H1 (cell line): ENCODE measurements at regions not wholly inside any gene's neighbourhood (a gene's known extent, or its start where the extent isn't known, plus 50 kb on each side); places are given as distances from the start of the nearest gene placed in this dataset.

Experiments
- CTCF ChIA-PET: fragments of 300-600 bp; sonication (Branson Sonifier 250); formaldehyde crosslinking; loops from one replicate; lab custom pipeline; 2021; ENCODE audit not compliant: partially characterized antibody; lab: Charles Lee
- POLR2A ChIA-PET: fragments of 300-600 bp; sonication (Branson Sonifier 250); formaldehyde crosslinking; loops from one replicate; lab custom pipeline; 2021; ENCODE audit warnings: inconsistent platforms; ENCODE audit not compliant: partially characterized antibody; lab: Charles Lee
- DNase-seq, 2 experiments: peaks; one replicate each; pipeline versions ENCODE4 v3.0.0 to v3.0.0-alpha.2; 2010 to 2022; ENCODE audit warnings: low spot score in 2 of 2, low read depth in 1 of 2, mixed read lengths in 1 of 2
- FAIRE-seq: peaks from 2 replicates; lab custom pipeline; 2011; peaks lifted over from hg19 to GRCh38; lab: Jason Lieb, UNC
- H2AFZ ChIP-seq: 2 replicates; pipeline ENCODE4 v1.8.1; 2012; ENCODE audit warnings: low read length, inconsistent platforms
- H2AK5ac ChIP-seq: 2 replicates; pipeline ENCODE4 v1.6.1; 2013; ENCODE audit warnings: low read depth, low read length
- H2BK120ac ChIP-seq: replicated peaks from 2 replicates; pipeline ENCODE3; 2013; ENCODE audit warnings: low read depth, low read length, inconsistent platforms
- H2BK12ac ChIP-seq: 2 replicates; pipeline ENCODE4 v1.6.1; 2013; ENCODE audit warnings: low read depth, low read length
- H2BK15ac ChIP-seq: 2 replicates; pipeline ENCODE4 v1.6.1; 2013; ENCODE audit warnings: low read length
- H2BK20ac ChIP-seq: 2 replicates; pipeline ENCODE4 v1.6.1; 2013; ENCODE audit warnings: low read length
- H2BK5ac ChIP-seq: 2 replicates; pipeline ENCODE4 v1.6.1; 2013; ENCODE audit warnings: low read depth, low read length
- H3K14ac ChIP-seq: 2 replicates; pipeline ENCODE4 v1.6.1; 2013; ENCODE audit warnings: inconsistent platforms; ENCODE audit not compliant: insufficient read length
- H3K18ac ChIP-seq: 2 replicates; pipeline ENCODE4 v1.6.1; 2013; ENCODE audit warnings: low read length; ENCODE audit errors: extremely low read depth
- H3K23ac ChIP-seq: 2 replicates; pipeline ENCODE4 v1.6.1; 2013; ENCODE audit warnings: inconsistent platforms; ENCODE audit not compliant: insufficient read length
- H3K23me2 ChIP-seq: 2 replicates; pipeline ENCODE4 v1.6.1; 2013; ENCODE audit warnings: low read depth, low read length
- H3K27ac ChIP-seq: 2 replicates; pipeline ENCODE4 v1.6.1; 2011; ENCODE audit warnings: low read depth, low read length, inconsistent platforms
- H3K27me3 ChIP-seq, 4 experiments: replicated peaks in 1 of 4; 1 replicate in 1 of 4; 2 replicates in 3 of 4; pipeline versions ENCODE4 v1.6.1 to v1.8.1; 2011 to 2013; ENCODE audit warnings: low read length in 3 of 4, mild to moderate bottlenecking in 3 of 4, inconsistent platforms in 2 of 4, mixed read lengths in 2 of 4, moderate library complexity in 1 of 4; ENCODE audit not compliant: control insufficient read depth in 3 of 4, insufficient read depth in 3 of 4; ENCODE audit errors: extremely low read depth in 1 of 4
- H3K36me3 ChIP-seq, 4 experiments: 2 replicates each; pipeline versions ENCODE4 v1.6.1 to v1.8.1; 2011 to 2013; ENCODE audit warnings: mild to moderate bottlenecking in 4 of 4, low read length in 3 of 4, moderate library complexity in 2 of 4, control low read depth in 1 of 4, inconsistent platforms in 1 of 4; ENCODE audit not compliant: insufficient read depth in 4 of 4, control insufficient read depth in 2 of 4
- H3K4ac ChIP-seq: replicated peaks from 2 replicates; pipeline ENCODE3; 2013; ENCODE audit warnings: low read length, low read depth, mixed read lengths, inconsistent platforms; ENCODE audit not compliant: insufficient read length
- H3K4me1 ChIP-seq, 4 experiments: replicated peaks in 1 of 4; 1 replicate in 1 of 4; 2 replicates in 3 of 4; pipeline versions ENCODE4 v1.6.1 to v1.8.1; 2011 to 2013; ENCODE audit warnings: low read length in 3 of 4, inconsistent platforms in 2 of 4, mixed read lengths in 1 of 4; ENCODE audit not compliant: insufficient read depth in 4 of 4, control insufficient read depth in 3 of 4
- H3K4me2 ChIP-seq, 2 experiments: 2 replicates each; pipeline versions ENCODE4 v1.6.1 to v1.8.1; 2011 to 2013; ENCODE audit warnings: low read depth in 2 of 2, low read length in 2 of 2, control low read depth in 1 of 2, inconsistent platforms in 1 of 2, mild to moderate bottlenecking in 1 of 2; ENCODE audit not compliant: insufficient read depth in 1 of 2
- H3K4me3 ChIP-seq, 4 experiments: fragments of 200-600, 300-600 bp in 1 of 4; sonication (generic), shearing (Covaris generic), sonication (Bioruptor Twin) in 1 of 4; 2 replicates each; pipeline versions ENCODE4 v1.5.1 to v1.8.1; 2011 to 2016; ENCODE audit warnings: low read length in 4 of 4, low read depth in 3 of 4, control low read depth in 2 of 4, inconsistent platforms in 2 of 4, mild to moderate bottlenecking in 2 of 4, mixed read lengths in 1 of 4, moderate library complexity in 1 of 4; ENCODE audit not compliant: insufficient read depth in 2 of 4; ENCODE audit errors: extremely low read depth in 1 of 4
- H3K56ac ChIP-seq: replicated peaks from 2 replicates; pipeline ENCODE3; 2013; ENCODE audit warnings: low read depth, mild to moderate bottlenecking, mixed read lengths, low read length, inconsistent platforms; ENCODE audit not compliant: insufficient read length
- H3K79me1 ChIP-seq: 2 replicates; pipeline ENCODE4 v1.6.1; 2013; ENCODE audit warnings: low read depth, low read length, control low read depth
- H3K79me2 ChIP-seq, 2 experiments: 2 replicates each; pipeline versions ENCODE4 v1.6.1 to v1.8.1; 2012 to 2013; ENCODE audit warnings: low read length in 2 of 2, mild to moderate bottlenecking in 2 of 2, inconsistent platforms in 1 of 2; ENCODE audit not compliant: insufficient read depth in 2 of 2, control insufficient read depth in 1 of 2
- H3K9ac ChIP-seq, 4 experiments: replicated peaks in 1 of 4; 1 replicate in 1 of 4; 2 replicates in 3 of 4; pipeline versions ENCODE4 v1.6.1 to v1.8.1; 2011 to 2013; ENCODE audit warnings: low read depth in 3 of 4, low read length in 3 of 4, control low read depth in 2 of 4, mild to moderate bottlenecking in 2 of 4, moderate library complexity in 2 of 4, inconsistent platforms in 1 of 4; ENCODE audit errors: extremely low read depth in 1 of 4
- H3K9me3 ChIP-seq, 2 experiments: 2 replicates each; pipeline versions ENCODE4 v1.6.1 to v1.8.1; 2012 to 2013; ENCODE audit warnings: mild to moderate bottlenecking in 2 of 2, moderate library complexity in 2 of 2, control low read depth in 1 of 2, inconsistent platforms in 1 of 2, low read depth in 1 of 2, low read length in 1 of 2, mixed read lengths in 1 of 2; ENCODE audit not compliant: insufficient read depth in 2 of 2
- H4K20me1 ChIP-seq, 2 experiments: replicated peaks in 1 of 2; 2 replicates each; pipeline versions ENCODE3 to v1.8.1; 2011 to 2013; ENCODE audit warnings: inconsistent platforms in 2 of 2, low read length in 2 of 2, mild to moderate bottlenecking in 1 of 2; ENCODE audit not compliant: insufficient read depth in 2 of 2, control insufficient read depth in 1 of 2
- H4K5ac ChIP-seq: 2 replicates; pipeline ENCODE4 v1.6.1; 2013; ENCODE audit warnings: low read length, low read depth, mixed read lengths, inconsistent platforms; ENCODE audit not compliant: insufficient read length
- H4K8ac ChIP-seq: 2 replicates; pipeline ENCODE4 v1.8.0; 2013; ENCODE audit warnings: mild to moderate bottlenecking, moderate library complexity, low read length, inconsistent platforms; ENCODE audit not compliant: insufficient read depth; ENCODE audit errors: extremely low read depth
- H4K91ac ChIP-seq: replicated peaks from 2 replicates; pipeline ENCODE3; 2013; ENCODE audit warnings: low read length, mixed read lengths, inconsistent platforms; ENCODE audit not compliant: insufficient read length
- CEBPB ChIP-seq: IDR thresholded peaks from 2 replicates; pipeline ENCODE4 v1.6.1; 2012; ENCODE audit warnings: low read depth, low read length
- EP300 ChIP-seq, 2 experiments: IDR thresholded peaks; 1 replicate in 1 of 2; 2 replicates in 1 of 2; pipeline ENCODE4 v1.6.1; 2011 to 2012; ENCODE audit warnings: low read depth in 2 of 2, low read length in 2 of 2, mild to moderate bottlenecking in 2 of 2, borderline replicate concordance in 1 of 2, inconsistent platforms in 1 of 2, moderate library complexity in 1 of 2
- GABPA ChIP-seq: IDR thresholded peaks from 2 replicates; pipeline ENCODE4 v1.6.1; 2011; ENCODE audit warnings: mild to moderate bottlenecking, low read length, moderate library complexity, borderline replicate concordance; ENCODE audit not compliant: insufficient read depth
- TAF1 ChIP-seq: IDR thresholded peaks from 2 replicates; pipeline ENCODE4 v1.6.1; 2011; ENCODE audit warnings: mild to moderate bottlenecking, low read depth, low read length
- WGBS, 2 experiments: shearing (Covaris generic) in 1 of 2; methylation state at CpG; one replicate each; pipeline versions ENCODE4 v1.1.6 to v1.1.7; 2013 to 2015; ENCODE audit warnings: low lambda C conversion rate in 2 of 2, mixed read lengths in 2 of 2, inconsistent platforms in 1 of 2, low coverage in 1 of 2, missing lambda C conversion rate in 1 of 2; ENCODE audit not compliant: insufficient replicate concordance in 2 of 2, insufficient coverage in 1 of 2, insufficient read length in 1 of 2; ENCODE audit errors: extremely low coverage in 1 of 2, missing lambda C conversion rate in 1 of 2; 5-methylcytosine and 5-hydroxymethylcytosine counted together
- TF ChIP-seq, protein P1 (sequence below): IDR thresholded peaks from 2 replicates; pipeline ENCODE4 v1.6.1; 2012; ENCODE audit warnings: low read length, inconsistent platforms
- TF ChIP-seq, protein P2 (sequence below), 3 experiments: IDR thresholded peaks; 1 replicate in 2 of 3; 2 replicates in 1 of 3; pipeline versions ENCODE4 v1.5.1 to v1.6.1; 2011; ENCODE audit warnings: low read length in 3 of 3, mild to moderate bottlenecking in 3 of 3, inconsistent platforms in 2 of 3, low read depth in 1 of 3, moderate library complexity in 1 of 3; ENCODE audit not compliant: insufficient read depth in 1 of 3; ENCODE audit errors: control extremely low read depth in 1 of 3

DNA sequence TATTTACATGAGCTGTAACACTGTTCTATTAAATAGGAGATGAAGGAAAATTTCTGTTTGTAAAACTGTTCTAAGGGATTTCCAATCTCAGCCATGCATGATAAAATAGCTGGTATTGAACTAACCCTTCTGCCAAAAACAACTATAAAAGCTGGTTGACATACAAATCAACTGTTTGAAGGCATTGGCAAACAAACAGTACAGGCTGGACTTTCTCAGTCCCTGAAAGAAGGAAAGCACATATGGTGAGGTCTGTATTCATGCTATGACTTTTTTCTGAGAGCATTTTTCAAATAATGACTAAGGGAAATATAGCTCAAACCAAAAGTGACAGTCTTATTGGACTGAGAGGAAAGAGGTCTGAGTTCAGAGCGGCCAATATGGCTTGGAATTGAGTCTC lies 117.0 kb upstream of the CCDC54 start:
- H3K9me3 ChIP-seq, result no peaks in the 10 kb centered on the region
- TF ChIP-seq, protein P1, sequence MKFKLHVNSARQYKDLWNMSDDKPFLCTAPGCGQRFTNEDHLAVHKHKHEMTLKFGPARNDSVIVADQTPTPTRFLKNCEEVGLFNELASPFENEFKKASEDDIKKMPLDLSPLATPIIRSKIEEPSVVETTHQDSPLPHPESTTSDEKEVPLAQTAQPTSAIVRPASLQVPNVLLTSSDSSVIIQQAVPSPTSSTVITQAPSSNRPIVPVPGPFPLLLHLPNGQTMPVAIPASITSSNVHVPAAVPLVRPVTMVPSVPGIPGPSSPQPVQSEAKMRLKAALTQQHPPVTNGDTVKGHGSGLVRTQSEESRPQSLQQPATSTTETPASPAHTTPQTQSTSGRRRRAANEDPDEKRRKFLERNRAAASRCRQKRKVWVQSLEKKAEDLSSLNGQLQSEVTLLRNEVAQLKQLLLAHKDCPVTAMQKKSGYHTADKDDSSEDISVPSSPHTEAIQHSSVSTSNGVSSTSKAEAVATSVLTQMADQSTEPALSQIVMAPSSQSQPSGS, result no peak
- TF ChIP-seq GABPA, result no peak
- no peak for TF ChIP-seq EP300 (IDR thresholded peaks at IDR 0.05; ENCODE audit: borderline replicate concordance in 1 of 2, low read depth in 2 of 2, low read length in 2 of 2)
- TF ChIP-seq, protein P2, sequence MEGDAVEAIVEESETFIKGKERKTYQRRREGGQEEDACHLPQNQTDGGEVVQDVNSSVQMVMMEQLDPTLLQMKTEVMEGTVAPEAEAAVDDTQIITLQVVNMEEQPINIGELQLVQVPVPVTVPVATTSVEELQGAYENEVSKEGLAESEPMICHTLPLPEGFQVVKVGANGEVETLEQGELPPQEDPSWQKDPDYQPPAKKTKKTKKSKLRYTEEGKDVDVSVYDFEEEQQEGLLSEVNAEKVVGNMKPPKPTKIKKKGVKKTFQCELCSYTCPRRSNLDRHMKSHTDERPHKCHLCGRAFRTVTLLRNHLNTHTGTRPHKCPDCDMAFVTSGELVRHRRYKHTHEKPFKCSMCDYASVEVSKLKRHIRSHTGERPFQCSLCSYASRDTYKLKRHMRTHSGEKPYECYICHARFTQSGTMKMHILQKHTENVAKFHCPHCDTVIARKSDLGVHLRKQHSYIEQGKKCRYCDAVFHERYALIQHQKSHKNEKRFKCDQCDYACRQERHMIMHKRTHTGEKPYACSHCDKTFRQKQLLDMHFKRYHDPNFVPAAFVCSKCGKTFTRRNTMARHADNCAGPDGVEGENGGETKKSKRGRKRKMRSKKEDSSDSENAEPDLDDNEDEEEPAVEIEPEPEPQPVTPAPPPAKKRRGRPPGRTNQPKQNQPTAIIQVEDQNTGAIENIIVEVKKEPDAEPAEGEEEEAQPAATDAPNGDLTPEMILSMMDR (IDR thresholded peaks at IDR 0.05; ENCODE audit: control extremely low read depth in 1 of 3, insufficient read depth in 1 of 3, low read depth in 1 of 3, low read length in 3 of 3), result no peak
- no peak for TF ChIP-seq CEBPB
- TF ChIP-seq TAF1, result no peak
- H4K8ac ChIP-seq, result no peak overlapping the region
- no peak overlapping the region for H2BK120ac ChIP-seq
- no peaks in the 10 kb centered on the region for H3K36me3 ChIP-seq
- no peak overlapping the region for H2BK20ac ChIP-seq
- H3K4me1 ChIP-seq, result peaks cover 0 to 3% (median 0%) of the 10 kb centered on the region in 4 experiments; a peak in 1 of 7 replicates
- ChIA-PET POLR2A (interaction anchor here (0.6 to 0.8 kb wide), 2 partner anchors 171 to 364 kb away, joined by 3 read pairs; no protein-coding TSS in a partner anchor), CTCF (interaction anchor here (0.6 to 2.7 kb wide), 7 partner anchors 9 to 404 kb away, joined by 3 to 18 read pairs (median 4); no protein-coding TSS in a partner anchor)
- no peak overlapping the region for H3K23ac ChIP-seq
- H3K79me2 ChIP-seq, result no peaks in the 10 kb centered on the region
- no peak overlapping the region for H4K91ac ChIP-seq
- no peak overlapping the region for H2BK5ac ChIP-seq
- FAIRE-seq, result no peak
- H3K4ac ChIP-seq, result no peak overlapping the region
- no peaks in the 10 kb centered on the region for H3K23me2 ChIP-seq
- H4K20me1 ChIP-seq, result no peaks in the 10 kb centered on the region
- no peak for DNase-seq
- no peak overlapping the region for H2AFZ ChIP-seq
- H3K14ac ChIP-seq, result no peak overlapping the region
- no peak overlapping the region for H2BK12ac ChIP-seq
- H3K27ac ChIP-seq, result no peak overlapping the region
- H2BK15ac ChIP-seq, result no peak overlapping the region
- no peak overlapping the region for H4K5ac ChIP-seq
- H2AK5ac ChIP-seq, result no peak overlapping the region
- H3K4me2 ChIP-seq, result no peak overlapping the region
- H3K9ac ChIP-seq, result no peak overlapping the region
- H3K4me3 ChIP-seq, result no peak overlapping the region
- H3K79me1 ChIP-seq, result no peaks in the 10 kb centered on the region
- no peak overlapping the region for H3K18ac ChIP-seq
- H3K56ac ChIP-seq, result no peak overlapping the region
- 100% methylated on average over 1 of the region's 1 CpG; no CpG with 5 or more reads in 1 of the 2 experiments for WGBS, 2 experiments
- no peaks in the 10 kb centered on the region for H3K27me3 ChIP-seq
